ENCODE measurements at regions not wholly inside any gene's neighbourhood (a gene's known extent, or its start where the extent isn't known, plus 50 kb on each side); places are given as distances from the start of the nearest gene placed in this dataset.

DNA sequence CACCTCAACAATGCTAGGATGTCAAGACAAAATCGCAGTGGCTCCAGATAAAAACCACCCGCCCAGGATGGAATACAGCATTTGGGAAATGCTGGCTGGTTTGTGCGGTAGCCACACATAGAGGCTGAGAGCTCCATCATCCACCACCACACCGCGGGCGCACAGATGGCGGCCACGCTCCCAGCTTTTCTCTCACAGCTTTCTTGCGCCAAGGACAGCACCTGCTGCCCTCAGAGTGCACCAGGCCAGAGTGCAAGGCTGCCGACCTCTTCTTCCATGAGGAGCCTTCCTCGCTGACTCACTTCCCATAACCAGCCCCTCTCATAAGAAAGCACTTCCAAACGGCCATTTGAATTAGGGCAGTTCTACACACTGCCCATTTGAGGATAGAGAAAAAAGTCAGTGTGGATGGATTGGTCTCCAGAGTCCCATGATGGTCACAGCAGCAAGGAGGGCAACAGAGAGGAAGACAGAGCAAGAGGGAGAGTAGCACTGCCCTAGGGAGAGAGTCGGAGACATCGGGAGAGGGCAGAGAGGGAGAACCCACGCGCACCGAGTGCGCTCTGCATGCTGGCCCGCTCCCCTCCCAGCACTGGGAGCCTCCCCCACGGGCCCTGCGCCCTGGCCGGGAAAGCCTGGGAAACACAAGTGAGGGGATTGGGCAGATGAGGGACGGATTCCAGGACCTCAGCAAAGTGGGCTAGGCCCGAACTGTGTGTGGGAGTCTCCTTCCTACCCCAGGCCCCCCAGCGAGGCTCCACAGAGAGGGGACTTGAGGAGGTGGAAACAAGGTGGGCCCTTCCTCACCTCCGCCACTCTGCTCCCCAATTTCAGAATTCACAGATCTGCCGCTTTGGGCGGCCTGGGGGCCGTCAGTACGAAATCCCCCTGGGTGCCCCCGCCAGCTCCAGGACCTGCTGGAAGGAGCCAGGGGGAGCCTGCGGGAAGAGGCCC is 156.9 kb downstream of the USP12 start:
- no peak for DNase-seq (ENCODE audit: low spot score)

DNA sequence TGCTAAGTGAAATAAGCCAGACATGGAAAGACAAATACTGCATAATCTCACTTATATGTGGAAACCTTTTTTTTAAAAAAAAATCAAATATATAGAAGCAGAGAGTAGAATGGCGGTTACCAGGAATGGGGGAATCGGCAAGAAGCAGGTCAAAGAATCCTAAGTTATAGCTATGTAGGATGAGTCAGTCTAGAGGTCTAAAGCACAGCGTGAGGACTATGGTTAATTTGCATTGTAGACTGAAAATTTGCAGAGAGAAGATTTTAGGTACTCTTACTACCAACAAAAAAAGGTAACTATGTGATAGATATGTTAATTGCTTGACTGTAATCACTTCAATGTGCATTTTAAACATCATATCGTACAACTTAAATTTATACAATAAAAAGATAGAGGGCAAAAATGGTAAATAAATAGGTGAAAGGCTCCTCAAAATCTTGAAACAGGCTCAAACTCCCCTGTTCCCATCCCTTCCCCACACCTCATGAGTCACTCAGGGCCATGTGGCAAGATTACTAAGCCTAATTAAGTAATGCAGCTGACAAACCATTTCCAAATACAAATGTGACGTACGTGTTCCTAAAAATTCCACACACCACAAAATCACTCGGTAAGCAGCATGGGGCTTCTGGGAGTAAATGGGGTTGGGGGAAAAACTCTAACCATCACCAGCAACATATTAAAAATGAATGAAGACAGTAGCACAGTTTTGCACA is 159.0 kb downstream of the USP12 start:
- DNase-seq (ENCODE audit: low spot score), result no peak

GRCh38 chr13:27011661-27012060 is 159.9 kb downstream of the USP12 start:
- DNase-seq (ENCODE audit: low spot score), result no peak

DNA sequence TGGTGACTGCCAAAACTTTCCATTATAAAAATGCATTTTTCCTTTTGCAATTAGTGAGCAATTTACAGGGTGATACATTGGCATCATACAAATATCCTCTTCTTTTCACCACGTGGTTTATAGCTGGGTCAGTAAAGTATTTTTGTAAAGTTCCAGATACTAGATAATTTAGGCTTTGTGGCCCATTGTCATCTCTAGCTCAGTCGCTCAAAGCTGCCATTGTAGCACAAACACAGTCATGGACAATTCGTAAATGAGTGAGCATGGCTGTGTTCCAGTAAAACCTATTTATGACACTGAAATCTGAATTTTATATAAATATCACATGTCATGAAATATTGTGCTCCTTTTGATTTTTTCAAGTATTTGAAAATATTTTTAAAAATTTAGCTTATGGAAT is 162.9 kb downstream of the USP12 start:
- no peak for DNase-seq (ENCODE audit: low spot score)

GRCh38 chr13:27007166-27007565 is 164.4 kb downstream of the USP12 start:
- DNase-seq (ENCODE audit: low spot score), result no peak

- no peak for DNase-seq (ENCODE audit: low spot score)
Observed at GRCh38 chr13:27006519-27007161, 165.0 kb downstream of the USP12 start.

GRCh38 chr13:27005976-27006518 is 165.6 kb downstream of the USP12 start:
- no peak for DNase-seq (ENCODE audit: low spot score)

GRCh38 chr13:27005556-27005955 is 166.1 kb downstream of the USP12 start:
- DNase-seq (ENCODE audit: low spot score), result no peak

- DNase-seq (ENCODE audit: low spot score), result no peak
Observed at GRCh38 chr13:27004866-27005265, 166.7 kb downstream of the USP12 start.

- DNase-seq (ENCODE audit: low spot score), result no peak
Observed at GRCh38 chr13:27004326-27004725, 167.3 kb downstream of the USP12 start.

DNA sequence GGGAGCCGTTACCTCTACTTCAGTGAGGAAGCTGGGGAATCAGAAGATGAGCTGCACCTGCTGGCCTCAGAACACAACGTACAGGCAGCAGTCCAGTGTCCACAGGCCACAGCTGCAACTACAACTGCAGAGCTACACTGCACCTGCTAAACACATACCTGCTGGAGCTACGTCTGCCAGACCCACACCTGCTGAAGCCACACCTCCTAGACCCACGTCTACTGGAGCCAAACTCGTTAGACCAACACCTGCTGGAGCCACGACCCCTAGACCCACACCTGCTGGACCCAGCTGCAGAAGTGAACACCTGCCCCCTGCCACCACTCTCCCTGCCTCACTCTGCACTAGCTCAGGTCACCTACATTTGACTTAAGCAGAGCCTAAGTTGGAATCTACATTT is 169.9 kb downstream of the USP12 start:
- no peak for DNase-seq (ENCODE audit: low spot score)

DNA sequence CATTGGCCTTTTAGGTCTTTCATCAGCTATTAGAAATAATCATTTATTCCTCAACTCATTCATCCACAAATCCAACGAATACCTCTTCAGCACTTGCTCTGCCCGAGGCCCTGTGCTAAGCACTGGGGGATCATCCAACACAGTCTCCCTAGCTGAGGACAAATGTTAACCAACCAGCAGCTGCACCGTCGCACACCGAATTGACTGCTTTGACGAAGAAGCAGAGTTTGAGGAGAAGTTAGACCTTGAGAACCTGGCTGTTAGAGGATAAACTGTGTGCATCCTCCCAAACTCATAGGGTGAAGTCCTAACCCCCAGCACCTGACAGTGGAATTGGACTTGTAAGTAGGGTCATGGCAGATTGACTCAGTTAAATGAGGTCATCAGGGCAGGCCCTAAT is 170.9 kb downstream of the USP12 start:
- DNase-seq (ENCODE audit: low spot score), result no peak

GRCh38 chr13:26999499-26999898 is 172.1 kb downstream of the USP12 start:
- DNase-seq (ENCODE audit: low spot score), result no peak

DNA sequence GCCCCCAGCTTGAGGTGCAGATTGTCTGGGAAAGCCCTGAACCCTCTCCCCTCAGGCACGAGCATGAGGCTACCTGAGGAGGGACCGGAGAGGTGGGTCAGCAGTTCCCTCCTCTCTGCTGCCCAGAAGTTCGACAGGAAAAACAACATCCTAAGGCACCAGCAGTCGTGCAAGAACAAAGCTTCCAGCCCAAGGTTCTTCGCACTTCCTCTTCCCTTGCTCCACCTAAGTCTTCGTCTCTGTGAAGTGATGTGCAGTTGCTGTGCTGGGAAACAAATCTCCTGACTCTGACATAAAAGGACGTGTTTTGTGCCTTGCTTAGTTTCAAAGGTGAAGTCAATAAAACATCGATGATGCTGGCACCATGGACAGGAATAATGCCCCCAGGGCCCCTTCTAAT is 173.3 kb downstream of the USP12 start:
- DNase-seq (ENCODE audit: low spot score), result no peak

DNA sequence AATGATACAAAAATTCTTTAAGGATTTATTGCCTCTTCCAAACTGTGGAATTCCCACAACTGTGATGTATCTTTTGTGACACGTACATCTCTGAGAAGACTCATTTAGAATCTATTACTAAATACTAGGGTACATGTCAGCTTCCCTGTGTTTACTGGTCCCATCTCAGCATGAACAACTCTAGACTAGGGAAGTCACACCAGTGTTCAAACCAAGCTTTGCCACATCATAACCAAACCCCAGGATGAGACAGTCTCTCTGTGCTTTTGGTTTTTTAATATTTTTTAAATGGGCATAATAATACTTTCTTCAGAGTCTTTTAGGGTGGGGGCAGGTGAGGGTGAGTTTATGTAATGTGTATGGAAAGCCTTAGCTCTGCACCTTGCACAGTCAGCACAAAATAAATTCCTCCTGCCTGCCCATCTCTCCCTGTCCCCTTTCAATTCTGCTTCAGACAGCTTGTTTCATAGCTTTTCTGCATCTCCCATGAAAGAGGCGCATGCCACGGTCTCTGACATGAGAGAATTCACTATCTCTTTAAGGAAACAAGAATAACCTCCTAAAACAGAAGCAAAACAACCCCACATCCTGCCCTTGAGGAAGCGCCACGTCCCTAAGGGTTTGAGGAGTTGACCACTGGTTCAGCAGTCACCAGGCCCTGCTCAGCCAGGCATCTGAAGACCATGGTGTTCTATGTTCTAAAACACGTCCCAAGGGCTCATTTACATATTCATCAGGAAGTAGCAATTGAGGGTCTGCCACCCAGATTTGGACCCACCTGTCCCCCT is 174.5 kb downstream of the USP12 start:
- no peak for DNase-seq (ENCODE audit: low spot score)

- no peak for DNase-seq (ENCODE audit: low spot score)
Observed at GRCh38 chr13:26995159-26995558, 176.5 kb downstream of the USP12 start.

GRCh38 chr13:26993780-26994179 is 177.8 kb downstream of the USP12 start:
- DNase-seq (ENCODE audit: low spot score), result no peak

DNA sequence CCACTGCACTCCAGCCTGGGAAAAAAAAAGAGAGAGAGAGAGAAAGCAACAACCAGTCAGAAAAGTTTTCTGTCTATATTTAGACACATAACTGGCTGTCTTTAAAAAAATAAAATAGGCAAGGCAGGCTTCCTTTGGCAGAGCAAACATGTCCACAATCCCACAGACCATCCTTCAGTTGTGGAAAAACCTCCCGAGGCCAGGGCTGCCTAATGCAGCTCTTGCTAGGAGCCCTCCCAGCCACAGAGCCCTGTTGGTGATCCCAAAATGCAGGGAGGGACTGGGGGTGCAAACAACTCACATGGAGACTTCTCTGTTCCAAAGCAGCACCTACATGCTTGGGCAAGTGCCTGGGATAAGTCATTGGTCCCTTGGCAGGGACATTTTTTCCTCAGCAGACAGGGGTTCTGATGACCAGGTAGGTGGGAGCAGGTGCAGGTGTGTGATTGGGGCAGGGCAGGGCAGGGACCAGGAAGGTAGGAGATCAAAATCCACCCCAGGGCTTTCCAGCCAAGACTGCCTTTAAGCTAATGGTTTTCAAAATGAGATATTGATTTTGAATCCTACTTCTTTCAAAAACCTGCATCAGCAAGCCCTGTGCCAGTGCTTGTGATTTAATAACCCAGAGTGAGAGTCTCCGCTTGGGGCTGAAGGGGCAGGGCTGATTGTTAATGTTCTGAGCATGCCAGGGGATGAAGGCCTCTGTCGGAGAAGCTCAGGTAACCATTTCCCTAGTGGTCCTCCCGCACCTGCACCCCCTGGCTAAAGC is 178.5 kb downstream of the USP12 start:
- no peak for DNase-seq (ENCODE audit: low spot score)

DNA sequence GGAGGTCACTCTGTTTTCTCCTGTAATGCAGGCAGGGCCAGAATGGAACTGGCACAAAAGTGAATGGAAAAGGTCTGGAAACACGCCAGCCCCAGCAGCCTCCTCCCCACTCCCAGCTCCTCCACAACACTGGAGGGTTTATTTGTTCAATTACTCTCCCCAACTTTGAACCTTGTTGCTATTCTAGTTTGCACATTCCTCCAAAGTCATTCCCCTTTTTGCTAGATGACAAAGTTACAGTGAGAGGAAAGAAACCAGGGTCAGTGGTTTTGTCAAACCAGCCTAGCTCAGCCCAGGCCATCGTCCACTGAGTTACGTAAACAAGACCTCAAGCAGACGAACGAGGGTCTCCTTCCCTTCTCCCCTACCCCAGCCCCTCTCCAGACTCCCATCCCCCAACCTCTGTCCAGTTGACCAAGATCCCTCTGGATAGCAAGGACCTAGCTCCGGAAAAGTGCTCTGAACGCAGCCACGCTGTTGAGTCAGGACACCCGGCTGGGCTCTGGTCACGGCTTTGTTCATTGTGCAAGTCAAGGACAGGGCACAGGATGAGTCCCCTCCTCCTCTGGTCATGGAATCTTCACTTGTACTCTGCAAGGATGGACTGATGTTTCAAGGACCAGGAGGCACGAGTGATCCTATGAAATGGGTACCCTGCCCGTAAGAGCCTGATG is 180.0 kb downstream of the USP12 start:
- no peak for DNase-seq (ENCODE audit: low spot score)

DNA sequence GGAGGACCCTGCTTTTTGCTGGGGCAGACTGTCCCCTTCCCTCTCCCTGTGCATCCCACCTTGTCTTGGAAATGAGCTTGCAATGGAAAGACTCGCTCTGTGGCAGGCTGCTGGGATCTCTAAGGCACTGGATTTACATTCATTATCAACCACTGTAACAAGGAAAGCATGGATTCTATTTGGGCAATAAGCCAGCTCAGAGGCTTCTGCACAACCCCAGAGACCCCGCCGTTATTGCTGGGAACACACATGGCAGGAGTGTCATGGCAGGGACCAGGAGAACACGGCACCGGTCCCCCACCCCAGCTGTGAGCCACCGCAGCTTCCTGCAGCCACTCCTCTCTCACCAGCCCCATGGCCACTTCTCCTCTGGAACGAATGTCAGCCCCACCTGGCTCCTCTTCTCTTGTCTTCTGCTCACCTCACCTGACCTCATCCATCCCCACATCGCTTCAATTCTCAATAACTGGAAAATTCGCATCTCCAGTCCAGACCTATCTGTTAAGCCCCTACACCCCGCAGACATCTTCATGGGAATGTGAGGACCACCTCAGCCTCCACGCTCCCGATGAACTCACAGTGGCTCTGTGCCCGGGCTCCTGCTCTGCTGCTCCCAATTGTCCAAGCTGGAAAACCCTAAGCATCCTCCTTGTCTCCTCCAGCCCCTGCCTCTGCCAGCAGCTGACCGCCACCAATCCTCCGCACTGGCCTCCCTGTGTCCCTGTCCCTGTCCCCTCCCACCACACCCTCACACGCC is 181.5 kb downstream of the USP12 start:
- DNase-seq (ENCODE audit: low spot score), result no peak

Data from kidney capillary endothelial cell (primary cell).